HG03025 (cell line): ENCODE measurements at regions not wholly inside any gene's neighbourhood (a gene's known extent, or its start where the extent isn't known, plus 50 kb on each side); places are given as distances from the start of the nearest gene placed in this dataset.
"Not testable (repeated sequence)": the region's sequence is repeated elsewhere in the genome, so short reads cannot be mapped to it uniquely, and the experiment has no call there.

Experiments
- ATAC-seq: cut with Tn5 transposase; IDR thresholded peaks from one replicate; pipeline ENCODE4 v1.9.1; 2021; ENCODE audit warnings: mild to moderate bottlenecking, moderate library complexity; ENCODE audit not compliant: unreplicated experiment, low FRiP score

DNA sequence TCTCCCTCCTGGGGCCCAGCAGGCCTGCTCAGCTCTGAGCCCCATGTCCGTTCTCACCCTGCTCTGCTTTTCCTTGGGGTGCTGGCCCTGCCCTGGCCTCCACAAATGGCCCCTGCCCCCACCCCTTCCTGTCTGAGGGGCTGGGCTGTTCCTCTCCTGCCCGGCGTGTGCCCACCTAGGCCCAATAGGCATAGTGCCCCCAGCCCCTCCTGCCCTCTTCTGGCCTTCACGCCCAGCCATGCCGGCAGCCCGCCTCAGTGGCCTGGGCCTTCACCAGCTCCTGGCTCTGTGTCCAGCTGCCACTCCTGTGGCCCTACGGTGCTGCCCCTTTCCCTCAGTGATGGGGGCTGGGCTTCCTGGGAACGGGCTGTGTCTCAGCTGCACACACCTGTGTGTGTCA, 125.9 kb downstream of the TMEM121 start:
- not testable (repeated sequence) for ATAC-seq

DNA sequence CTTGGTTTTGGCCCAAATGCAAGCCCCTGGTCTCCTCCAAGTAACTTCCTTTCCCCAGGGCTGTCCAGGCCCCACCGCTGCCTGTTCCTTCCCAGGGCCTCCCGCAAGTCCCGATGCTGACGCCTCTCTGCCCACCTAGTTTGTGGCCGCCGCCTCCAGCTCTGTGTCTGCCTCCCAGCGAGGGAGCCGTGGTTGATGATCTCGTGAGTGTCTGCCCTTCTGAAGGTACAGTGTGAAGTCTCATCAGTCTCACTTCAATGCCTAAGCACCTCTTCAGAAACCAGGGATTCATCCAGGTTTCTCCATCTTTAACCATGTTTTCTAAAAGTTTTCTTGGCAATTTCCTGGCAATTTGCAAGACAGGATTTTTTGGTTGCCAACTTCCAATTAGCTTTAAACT, 127.5 kb downstream of the TMEM121 start:
- ATAC-seq = not testable (repeated sequence)

DNA sequence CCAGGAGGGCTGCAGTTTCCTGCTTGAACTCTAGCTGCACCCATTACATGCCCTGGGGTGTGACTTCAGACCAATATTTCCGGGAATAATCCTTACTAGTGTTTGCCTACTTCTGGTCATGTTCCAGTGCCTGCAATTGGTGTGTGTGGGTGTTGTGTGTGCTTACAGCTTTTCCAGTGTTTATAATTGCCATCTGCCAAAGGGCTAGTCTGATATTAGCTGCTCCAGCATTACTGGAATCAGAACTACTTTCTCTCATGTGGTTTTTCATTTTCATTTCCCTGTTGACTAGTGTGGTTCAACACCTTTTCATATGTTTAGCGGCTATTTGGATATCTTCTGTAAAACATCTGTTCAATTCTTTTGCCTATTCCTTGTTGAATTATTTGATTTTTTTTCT, 132.9 kb downstream of the TMEM121 start:
- not testable (repeated sequence) for ATAC-seq

DNA sequence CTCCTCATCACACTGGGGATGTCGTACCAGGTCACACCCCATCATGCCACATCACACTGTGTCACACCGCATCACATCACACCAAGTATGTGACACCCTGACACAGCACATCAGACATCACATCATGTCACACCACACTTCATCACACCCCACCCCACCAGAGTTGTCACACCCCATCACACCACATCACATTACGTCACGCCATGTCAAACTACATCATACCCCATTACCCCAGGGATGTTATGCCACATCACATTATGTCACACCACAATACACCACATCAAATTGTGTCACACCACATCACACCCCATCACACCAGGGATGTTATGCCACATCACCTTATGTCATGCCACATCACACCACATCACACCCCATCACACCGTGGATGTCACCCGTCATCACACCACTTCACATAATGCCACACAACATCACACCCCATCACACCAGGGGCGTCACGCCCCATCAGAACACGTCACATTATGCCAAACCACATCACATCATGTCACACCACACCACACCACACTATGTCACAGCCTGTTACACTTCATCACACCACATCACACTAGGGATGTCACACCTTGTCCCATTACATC, 133.6 kb downstream of the TMEM121 start:
- ATAC-seq = no peak

DNA sequence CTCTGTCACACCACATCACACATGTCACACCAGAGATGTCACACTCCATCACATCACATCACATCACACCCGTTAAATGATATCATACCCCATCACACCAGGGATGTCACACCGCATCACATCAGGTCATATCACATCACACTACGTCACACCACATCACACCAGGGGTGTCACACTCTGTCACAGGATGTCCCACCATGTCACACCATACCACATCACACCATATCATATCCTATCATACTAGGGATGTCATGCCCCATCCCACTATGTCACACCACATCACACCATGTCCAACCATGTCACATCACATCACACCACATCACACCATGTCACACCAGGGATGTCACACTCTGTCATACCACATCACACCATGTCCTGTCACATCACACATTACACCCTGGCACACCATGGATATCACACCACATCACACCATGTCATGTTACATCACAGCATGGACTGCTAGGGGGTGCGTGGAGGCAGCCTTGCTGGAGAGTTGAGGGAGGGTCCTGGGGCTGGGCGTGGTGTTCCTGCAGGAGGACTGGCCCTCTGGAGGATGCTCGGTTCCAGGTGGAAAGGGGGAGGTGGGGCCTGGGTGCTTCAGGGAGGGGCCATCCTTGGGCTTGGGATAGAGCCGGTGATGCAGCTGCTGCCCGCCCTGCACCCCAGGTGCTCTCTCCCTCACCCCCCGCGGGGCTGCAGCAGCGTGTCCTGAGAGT, 134.6 kb downstream of the TMEM121 start:
- ATAC-seq = no peak

DNA sequence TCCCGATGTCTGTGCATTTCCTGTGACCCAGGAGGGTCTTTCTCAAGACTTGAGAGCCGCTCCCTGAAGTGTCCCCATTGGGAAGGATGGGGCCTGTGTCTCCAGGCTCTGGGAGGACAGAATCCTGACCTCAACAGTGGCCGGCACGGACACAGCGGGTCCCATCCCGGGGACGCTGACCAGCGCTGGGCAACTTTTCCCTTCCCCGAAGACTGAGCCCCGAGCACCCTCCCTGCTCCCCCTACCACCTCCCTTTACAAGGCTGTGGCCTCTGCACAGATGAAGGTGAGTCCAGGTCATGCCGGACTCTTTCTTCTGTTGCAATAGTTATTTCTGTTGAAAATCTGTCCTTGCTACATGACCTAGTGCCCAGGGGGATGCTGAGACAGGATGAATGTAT, 135.7 kb downstream of the TMEM121 start:
- ATAC-seq = not testable (repeated sequence)

DNA sequence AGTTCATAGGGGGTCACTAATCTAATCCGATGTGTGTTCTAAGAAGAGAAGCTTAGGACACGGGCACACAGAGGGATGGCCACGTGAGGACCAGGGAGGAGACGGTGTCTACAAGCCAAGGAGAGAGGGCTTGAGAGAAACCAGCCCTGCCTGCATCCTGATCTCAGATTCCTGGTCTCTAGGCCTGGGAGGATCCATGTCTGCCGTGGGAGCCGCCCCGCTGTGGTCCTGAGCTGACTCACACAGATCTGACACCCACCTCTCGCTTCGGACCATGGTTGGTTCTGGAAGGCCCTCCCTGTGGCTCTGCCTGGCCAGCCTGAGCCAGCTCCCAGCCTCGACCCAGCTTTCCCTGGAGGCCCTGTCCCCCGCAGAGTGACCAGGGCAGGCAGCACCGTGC, 136.2 kb downstream of the TMEM121 start:
- ATAC-seq = not testable (repeated sequence)

DNA sequence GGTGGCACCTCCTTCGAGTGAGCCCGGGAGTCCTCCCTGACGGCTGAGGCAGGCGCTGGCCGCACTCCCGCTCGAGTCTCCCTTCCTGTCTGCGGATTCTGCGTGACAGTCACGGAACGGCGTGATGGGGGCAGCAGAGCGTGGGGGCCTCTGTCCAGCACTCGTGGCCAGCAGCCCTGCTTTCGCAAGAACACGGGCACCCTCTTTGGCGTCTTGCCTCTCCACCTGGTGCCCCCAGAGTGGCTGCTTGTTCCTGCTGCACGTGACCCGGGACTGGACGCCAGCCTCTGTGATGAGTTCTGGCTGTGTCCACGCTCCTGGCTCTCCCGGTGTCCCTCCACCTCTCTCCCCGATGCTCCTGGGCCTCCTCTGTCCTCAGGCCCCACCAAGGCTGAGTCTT, 136.9 kb downstream of the TMEM121 start:
- ATAC-seq = not testable (repeated sequence)

DNA sequence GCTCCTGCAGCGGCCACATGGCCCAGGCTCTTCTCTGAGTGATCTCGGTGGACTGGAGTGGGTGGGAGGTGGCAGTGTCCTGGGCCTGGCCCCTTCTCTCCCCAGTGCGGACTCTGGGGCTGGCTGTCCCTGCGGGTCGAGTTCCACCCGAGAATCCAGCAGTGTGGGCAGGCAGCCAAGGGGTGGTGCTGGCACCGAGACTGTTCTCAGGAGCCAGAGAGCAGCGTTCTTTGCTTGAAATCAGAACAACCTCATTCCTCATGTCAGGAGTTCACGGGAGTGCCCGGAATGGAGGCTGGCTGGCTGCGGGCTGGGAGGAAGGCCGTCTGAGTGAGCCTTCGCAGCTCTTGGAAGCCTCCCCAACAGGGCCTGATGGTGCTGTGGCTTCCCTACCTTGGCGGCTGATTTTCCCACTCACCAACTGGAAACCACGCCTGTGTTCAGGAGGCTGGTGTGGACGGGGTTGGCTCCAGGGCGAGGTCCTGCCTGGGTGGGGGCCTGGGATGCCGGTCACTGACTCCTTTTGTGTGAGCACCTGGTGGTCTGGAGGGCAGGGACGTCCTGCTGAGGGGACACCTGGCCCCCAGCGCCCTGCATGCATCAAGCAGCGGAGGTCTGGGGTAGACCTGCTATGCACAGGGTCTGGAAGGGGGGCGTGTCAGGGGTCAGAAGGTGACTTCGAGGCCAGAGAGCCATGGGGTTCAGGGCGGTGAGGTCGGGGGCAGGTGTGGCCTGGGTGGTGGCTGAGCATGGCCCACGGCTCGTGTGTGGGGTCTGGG, 137.6 kb downstream of the TMEM121 start:
- ATAC-seq = not testable (repeated sequence)

DNA sequence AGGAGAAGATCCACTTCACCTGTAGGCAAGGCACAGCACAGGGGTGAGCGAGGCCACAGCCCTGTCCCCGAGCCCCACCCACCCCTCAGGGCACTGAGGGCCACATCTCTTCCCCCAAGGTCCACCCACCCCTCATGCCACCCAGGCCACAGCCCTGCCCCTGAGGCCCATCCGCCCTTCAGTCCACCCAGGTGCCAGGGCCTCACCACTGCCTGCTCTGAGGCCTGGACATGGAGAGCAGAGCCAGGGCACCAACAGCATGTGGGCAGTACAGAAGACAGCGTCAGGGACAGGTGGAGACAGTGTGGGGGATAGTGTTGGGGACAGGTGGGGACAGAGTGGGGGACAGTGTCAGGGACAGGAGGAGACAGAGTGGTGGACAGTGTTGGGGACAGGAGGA, 138.3 kb downstream of the TMEM121 start:
- no peak for ATAC-seq

DNA sequence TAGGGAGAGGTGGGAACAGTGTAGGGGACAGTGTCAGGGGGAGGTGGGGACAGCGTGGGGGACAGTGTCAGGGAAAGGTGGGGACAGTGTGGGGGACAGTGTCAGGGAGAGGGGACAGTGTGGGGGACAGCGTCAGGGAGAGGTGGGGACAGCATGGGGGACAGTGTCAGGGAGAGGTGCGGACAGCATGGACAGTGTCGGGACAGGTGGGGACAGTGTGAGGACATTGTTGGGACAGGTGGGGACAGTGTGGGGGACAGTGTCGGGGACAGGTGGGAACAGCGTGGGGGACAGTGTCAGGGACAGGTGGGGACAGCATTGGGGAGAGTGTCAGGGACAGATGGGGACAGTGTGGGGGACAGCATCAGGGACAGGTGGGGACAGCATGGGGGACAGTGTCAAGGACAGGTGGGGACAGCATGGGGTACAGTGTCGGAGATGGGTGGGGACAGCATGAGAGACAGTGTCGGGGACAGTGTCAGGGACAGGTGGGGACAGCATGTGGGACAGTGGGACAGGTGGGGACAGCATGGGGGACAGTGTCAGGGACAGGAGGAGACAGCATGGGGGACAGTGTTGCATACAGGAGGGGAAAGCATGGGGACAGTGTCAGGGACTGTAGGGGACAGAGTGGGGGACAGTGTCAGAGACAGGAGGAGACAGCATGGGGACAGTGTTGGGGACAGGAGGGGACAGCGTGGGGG, 139.0 kb downstream of the TMEM121 start:
- no peak for ATAC-seq

DNA sequence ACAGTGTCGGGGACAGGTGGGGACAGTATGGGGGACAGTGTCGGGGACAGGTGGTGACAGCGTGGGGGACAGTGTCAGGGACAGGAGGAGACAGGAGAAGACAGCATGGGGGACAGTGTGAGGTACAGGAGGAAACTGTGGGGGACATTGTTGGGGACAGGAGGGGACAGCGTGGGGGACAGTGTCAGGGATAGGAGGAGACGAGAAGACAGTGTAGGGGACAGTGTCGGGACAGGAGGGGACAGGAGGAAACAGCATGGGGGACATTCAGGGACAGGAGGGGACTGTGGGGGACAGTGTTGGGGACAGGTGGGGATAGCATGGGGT, 139.5 kb downstream of the TMEM121 start:
- no peak for ATAC-seq

DNA sequence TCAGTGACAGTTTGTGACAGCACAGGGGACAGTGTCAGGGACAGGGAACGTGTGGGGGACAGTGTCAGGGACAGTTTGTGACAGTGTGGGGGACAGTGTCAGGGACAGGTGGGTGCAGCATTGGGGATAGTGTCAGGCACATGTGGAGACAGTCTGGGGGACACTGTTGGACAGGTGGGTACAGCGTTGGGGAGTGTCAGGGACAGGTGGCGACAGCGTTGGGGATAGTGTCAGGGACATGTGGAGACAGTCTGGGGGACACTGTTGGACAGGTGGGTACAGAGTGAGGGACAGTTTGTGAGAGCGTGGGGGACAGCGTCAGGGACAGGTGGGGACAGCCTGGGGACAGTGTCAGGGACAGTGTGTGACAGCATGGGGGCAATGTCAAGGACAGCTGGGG, 140.0 kb downstream of the TMEM121 start:
- no peak for ATAC-seq

DNA sequence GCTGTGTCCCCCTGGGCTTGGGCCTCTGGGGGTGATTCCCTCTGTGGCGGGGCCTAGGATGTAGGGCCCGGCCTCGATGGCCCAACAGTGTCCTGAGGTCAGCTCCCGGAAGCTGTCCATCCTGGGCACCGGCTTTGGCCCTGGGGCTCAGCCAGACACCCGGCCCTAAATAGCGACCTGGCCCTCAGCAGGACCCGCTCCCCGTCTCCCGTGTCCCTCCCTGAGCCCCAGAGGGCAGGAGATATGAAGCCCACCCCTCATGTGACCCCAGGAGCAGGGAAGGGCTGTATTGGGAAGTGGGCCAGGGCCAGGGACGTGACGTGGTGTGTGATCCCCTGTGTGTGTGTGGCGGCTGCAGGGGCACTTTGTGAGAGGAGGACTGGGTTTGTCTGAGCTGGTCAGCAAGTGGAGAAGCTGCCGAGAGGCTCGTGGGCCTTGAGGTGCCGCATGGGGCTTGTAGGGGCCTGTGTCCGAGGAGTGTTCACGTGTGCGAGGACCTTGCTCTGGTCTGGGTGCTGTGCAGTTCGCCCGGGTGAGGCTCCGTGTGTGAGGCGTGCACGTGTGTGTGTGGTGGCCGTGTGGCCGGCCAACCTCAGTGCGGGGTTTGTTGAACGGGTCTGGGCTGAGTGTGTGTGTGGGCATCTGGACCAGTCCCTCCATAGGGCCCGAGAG, 140.7 kb downstream of the TMEM121 start:
- not testable (repeated sequence) for ATAC-seq

DNA sequence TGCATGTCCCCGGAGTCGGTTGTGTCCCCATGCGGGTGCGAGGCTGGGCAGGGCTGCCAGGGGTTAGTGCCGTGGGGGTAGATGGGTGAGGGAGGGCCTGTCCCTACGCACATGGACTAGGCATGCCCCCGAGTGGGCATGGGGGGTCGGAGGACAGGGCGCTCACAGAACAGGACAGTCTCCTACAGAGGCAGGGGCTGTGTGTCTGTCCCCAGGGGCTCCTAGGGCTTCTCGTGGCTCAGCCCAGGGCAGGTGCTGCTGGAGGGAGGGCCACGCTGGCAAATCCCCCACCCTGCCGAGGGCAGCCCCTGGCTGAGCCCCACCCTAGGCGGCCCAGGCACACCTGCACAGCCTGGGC, 141.3 kb downstream of the TMEM121 start:
- not testable (repeated sequence) for ATAC-seq

DNA sequence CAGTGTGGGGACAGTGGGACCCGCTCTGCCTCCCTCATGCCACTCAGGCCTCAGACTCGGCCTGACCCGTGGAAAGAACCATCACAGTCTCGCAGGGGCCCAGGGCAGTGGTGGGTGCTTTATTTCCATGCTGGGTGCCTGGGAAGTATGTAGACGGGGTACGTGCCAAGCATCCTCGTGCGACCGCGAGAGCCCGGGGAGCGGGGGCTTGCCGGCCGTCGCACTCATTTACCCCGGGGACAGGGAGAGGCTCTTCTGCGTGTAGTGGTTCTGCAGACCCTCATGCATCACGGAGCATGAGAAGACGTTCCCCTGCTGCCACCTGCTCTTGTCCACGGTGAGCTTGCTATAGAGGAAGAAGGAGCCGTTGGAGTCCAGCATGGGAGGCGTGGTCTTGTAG, 141.6 kb downstream of the TMEM121 start:
- not testable (repeated sequence) for ATAC-seq

DNA sequence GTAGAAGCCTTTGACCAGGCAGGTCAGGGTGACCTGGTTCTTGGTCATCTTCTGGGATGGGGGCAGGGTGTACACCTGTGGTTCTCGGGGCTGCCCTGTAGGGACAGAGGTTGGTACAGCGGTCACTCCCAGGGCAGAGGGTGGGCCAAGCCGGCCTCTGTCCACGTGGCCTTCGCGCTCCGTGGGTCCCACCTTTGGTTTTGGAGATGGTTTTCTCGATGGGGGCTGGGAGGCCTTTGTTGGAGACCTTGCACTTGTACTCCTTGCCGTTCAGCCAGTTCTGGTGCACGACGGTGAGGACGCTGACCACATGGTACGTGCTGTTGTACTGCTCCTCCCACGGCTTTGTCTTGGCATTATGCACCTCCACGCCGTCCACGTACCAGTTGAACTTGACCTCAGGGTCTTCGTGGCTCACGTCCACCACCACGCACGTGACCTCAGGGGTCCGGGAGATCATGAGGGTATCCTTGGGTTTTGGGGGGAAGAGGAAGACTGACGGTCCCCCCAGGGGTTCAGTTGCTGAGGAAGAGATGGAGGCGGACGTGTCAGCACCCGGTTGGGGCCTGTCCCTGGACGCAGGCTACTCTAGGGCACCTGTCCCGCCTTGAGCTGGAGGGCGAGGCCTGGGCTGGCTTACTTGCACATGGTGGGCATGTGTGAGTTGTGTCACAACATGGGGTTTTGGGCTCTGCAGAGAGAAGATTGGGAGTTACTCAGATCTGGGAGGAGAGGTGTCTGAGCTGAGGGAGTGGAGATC, 142.3 kb downstream of the TMEM121 start:
- not testable (repeated sequence) for ATAC-seq

DNA sequence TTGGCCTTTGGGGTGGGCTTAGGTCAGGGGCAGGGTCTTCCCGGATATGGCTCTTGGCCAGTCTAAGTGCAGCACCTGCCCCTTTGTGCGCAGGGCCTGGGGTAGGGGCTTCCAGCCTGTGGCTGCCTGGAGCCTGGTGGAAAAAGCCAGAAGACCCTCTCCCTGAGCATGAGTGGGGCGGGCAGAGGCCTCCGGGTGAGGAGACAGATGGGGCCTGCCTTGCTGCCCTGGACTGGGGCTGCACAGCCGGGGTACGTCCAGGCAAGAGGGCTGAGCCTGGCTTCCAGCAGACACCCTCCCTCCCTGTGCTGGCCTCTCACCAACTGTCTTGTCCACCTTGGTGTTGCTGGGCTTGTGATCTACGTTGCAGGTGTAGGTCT, 142.8 kb downstream of the TMEM121 start:
- not testable (repeated sequence) for ATAC-seq

DNA sequence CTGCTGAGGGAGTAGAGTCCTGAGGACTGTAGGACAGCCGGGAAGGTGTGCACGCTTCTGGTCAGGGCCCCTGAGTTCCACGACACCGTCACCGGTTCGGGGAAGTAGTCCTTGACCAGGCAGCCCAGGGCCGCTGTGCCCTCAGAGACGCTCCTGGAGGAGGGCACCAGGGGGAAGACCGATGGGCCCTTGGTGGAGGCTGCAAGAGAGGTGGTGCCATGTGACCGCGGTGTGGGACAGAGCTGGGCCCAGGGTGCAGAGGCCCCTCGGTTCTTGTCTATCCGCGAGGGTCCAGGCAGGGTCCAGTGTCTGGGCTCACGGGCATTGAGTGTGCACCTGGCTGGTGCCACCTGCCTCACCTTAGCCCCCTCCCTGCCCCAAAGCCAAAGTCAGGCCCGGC, 143.3 kb downstream of the TMEM121 start:
- not testable (repeated sequence) for ATAC-seq
